Pancreas (tissue), 10 donors: ENCODE measurements at regions not wholly inside any gene's neighbourhood (a gene's known extent, or its start where the extent isn't known, plus 50 kb on each side); places are given as distances from the start of the nearest gene placed in this dataset.

Source experiments
- ATAC-seq, 4 donors: fragments of 200-7000 bp; cut with Tn5 transposase; one replicate each; pipeline versions ENCODE4 v1.8.0 to v1.9.1; 2020; ENCODE audit warnings: mild to moderate bottlenecking in 4 of 4, moderate library complexity in 4 of 4
- DNase-seq, 6 donors: peaks; one replicate each; pipeline ENCODE4 v3.0.0-alpha.2; 2020
- FAIRE-seq: peaks from 2 replicates; lab custom pipeline; 2012; peaks lifted over from hg19 to GRCh38; lab: Jason Lieb, UNC
- H3K27ac ChIP-seq, 4 donors: fragments of 200-600 bp; sonication (generic); 1 replicate in 3 of 4; 2 replicates in 1 of 4; pipeline versions ENCODE4 v1.5.0 to v1.8.0; 2020
- H3K27me3 ChIP-seq, 4 donors: fragments of 200-600 bp; one replicate each; pipeline ENCODE4 v1.8.0; 2021
- H3K36me3 ChIP-seq, 3 donors: fragments of 200-600 bp; sonication (generic) in 1 of 3; one replicate each; pipeline versions ENCODE4 v1.5.0 to v1.8.0; 2020 to 2021
- H3K4me1 ChIP-seq, 3 donors: fragments of 200-600 bp; one replicate each; pipeline ENCODE4 v1.8.0; 2021
- H3K4me3 ChIP-seq, 4 donors: fragments of 200-600 bp; sonication (generic) in 2 of 4; one replicate each; pipeline versions ENCODE4 v1.5.0 to v1.8.0; 2020 to 2021
- H3K9me3 ChIP-seq, 4 donors: fragments of 200-600 bp; one replicate each; pipeline ENCODE4 v1.8.0; 2021
- CTCF ChIP-seq, 4 donors: fragments of 200-600 bp; sonication (generic) in 3 of 4; IDR thresholded peaks; one replicate each; pipeline versions ENCODE4 v1.5.0 to v1.8.0; 2021; ENCODE audit warnings: antibody characterized with exemption in 4 of 4
- WGBS, 2 donors: extraction: QIAGEN DNeasy Blood & Tissue Kit; methylation state at CpG; one replicate each; pipeline ENCODE4 v1.1.7; 2013; 5-methylcytosine and 5-hydroxymethylcytosine counted together
- intact Hi-C, 3 donors: fragments of 100-400 bp; cut with DNase I; formaldehyde crosslinking; loops; one replicate each; pipeline versions ENCODE4 v1.11.1 to v1.14.2; 2022
- donor health status: healthy with polysubstance abuse.
- donor health status: DM: no; HTN: no; CAD: no; lungs with moderate emphysema.
- donor health status: DM: no; HTN: no; CAD: no.
- donor health status: control.
- donor health status: control.
- donor health status: Bipolar disorder and iron deficiency.
- donor health status: DM: yes; HTN: yes; CAD: no.
- donor health status: DM: no; HTN: no; CAD: no.
- donor health status: DM: no; HTN: no; CAD: no.
- donor health status: DM: yes; HTN: yes; CAD: no.

- DNase-seq (no peak), FAIRE-seq (no peak), ATAC-seq (no peak)
- Histone ChIP-seq H3K27me3 (no peaks in the 10 kb centered on the region), H3K36me3 (no peaks in the 10 kb centered on the region), H3K4me1 (no peaks in the 10 kb centered on the region), H3K4me3 (no peak overlapping the region), H3K9me3 (no peaks in the 10 kb centered on the region), H3K27ac (no peak overlapping the region)
- intact Hi-C loops: no loop called here
- 67 to 90% methylated on average over 1 of the region's 1 CpG for WGBS, 2 donors
- TF ChIP-seq CTCF (IDR thresholded peaks at IDR 0.05): no peak
Observed at GRCh38 chr3:6716420-6716819, 144.5 kb upstream of the GRM7 start.

GRCh38 chr3:6717026-6717943 is 143.6 kb upstream of the GRM7 start:
- DNase-seq: no peak
- H3K36me3 ChIP-seq: no peaks in the 10 kb centered on the region
- ATAC-seq: no peak
- no peaks in the 10 kb centered on the region for H3K9me3 ChIP-seq
- no peaks in the 10 kb centered on the region for H3K27me3 ChIP-seq
- intact Hi-C loops: no loop called here
- H3K4me1 ChIP-seq: no peaks in the 10 kb centered on the region
- WGBS, 2 donors: 73 to 74% methylated on average over 6 of the region's 6 CpGs
- no peak overlapping the region for H3K4me3 ChIP-seq
- TF ChIP-seq CTCF (IDR thresholded peaks at IDR 0.05): no peak
- FAIRE-seq: no peak
- H3K27ac ChIP-seq: no peak overlapping the region

- no peak for DNase-seq
- no peaks in the 10 kb centered on the region for H3K9me3 ChIP-seq
- H3K27ac ChIP-seq: no peak overlapping the region
- H3K36me3 ChIP-seq: no peaks in the 10 kb centered on the region
- no peak overlapping the region for H3K4me3 ChIP-seq
- intact Hi-C loops: no loop called here
- FAIRE-seq: no peak
- no peak for TF ChIP-seq CTCF (IDR thresholded peaks at IDR 0.05)
- ATAC-seq: no peak
- no peaks in the 10 kb centered on the region for H3K27me3 ChIP-seq
- no peaks in the 10 kb centered on the region for H3K4me1 ChIP-seq
Observed at GRCh38 chr3:6719999-6720398, 140.9 kb upstream of the GRM7 start.

- no peaks in the 10 kb centered on the region for H3K36me3 ChIP-seq
- H3K4me1 ChIP-seq: no peaks in the 10 kb centered on the region
- FAIRE-seq (no peak), DNase-seq (no peak), ATAC-seq (no peak)
- no peak for TF ChIP-seq CTCF (IDR thresholded peaks at IDR 0.05)
- H3K27ac ChIP-seq: no peak overlapping the region
- H3K27me3 ChIP-seq: no peaks in the 10 kb centered on the region
- H3K9me3 ChIP-seq: no peaks in the 10 kb centered on the region
- no peak overlapping the region for H3K4me3 ChIP-seq
- 79 to 84% methylated on average over 4 of the region's 4 CpGs for WGBS, 2 donors
- intact Hi-C loops: no loop called here
Observed at GRCh38 chr3:6721491-6721890, 139.4 kb upstream of the GRM7 start.

GRCh38 chr3:6723205-6723604 is 137.7 kb upstream of the GRM7 start:
- FAIRE-seq (no peak), ATAC-seq (no peak), DNase-seq (no peak)
- Histone ChIP-seq H3K9me3 (no peaks in the 10 kb centered on the region), H3K27me3 (no peaks in the 10 kb centered on the region), H3K4me1 (no peaks in the 10 kb centered on the region), H3K4me3 (no peak overlapping the region), H3K36me3 (no peaks in the 10 kb centered on the region), H3K27ac (no peak overlapping the region)
- intact Hi-C loops: no loop called here
- TF ChIP-seq CTCF (IDR thresholded peaks at IDR 0.05): no peak
